OCI-LY3 (cell line): ENCODE measurements at regions not wholly inside any gene's neighbourhood (a gene's known extent, or its start where the extent isn't known, plus 50 kb on each side); places are given as distances from the start of the nearest gene placed in this dataset.

Experiments
- EZH2phosphoT487 ChIP-seq: fragments of 200-600 bp; shearing (Covaris generic); IDR thresholded peaks from 2 replicates; pipeline ENCODE4 v1.6.1; 2018; ENCODE audit warnings: antibody characterized with exemption, mixed run types, low read depth
- TF ChIP-seq, protein P1 (sequence below): fragments of 200-600, 300-600 bp; sonication (generic); IDR thresholded peaks from 2 replicates; pipeline ENCODE4 v1.5.1; 2014; ENCODE audit warnings: antibody characterized with exemption, low read length, low read depth

DNA sequence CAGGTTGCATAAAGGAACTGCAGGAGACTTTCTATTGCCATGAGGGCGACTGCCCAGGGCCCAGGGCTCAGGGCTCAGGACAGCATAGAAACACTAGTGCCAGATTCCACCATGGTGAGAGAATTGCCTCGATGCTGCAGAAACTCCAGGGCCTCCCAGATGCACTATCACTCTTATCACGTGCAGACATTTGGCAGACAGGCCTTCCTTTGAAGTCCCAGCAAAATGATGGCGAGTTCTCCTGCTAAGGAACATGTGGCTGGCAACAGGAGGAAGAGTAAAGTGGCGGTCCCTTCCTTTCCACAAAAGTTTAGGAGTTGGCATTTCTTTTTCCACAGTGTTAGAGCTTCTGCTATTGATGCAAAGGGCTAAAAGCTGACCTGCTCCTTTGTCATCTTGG is 214.0 kb upstream of the LNX1 start:
- TF ChIP-seq, protein P1, sequence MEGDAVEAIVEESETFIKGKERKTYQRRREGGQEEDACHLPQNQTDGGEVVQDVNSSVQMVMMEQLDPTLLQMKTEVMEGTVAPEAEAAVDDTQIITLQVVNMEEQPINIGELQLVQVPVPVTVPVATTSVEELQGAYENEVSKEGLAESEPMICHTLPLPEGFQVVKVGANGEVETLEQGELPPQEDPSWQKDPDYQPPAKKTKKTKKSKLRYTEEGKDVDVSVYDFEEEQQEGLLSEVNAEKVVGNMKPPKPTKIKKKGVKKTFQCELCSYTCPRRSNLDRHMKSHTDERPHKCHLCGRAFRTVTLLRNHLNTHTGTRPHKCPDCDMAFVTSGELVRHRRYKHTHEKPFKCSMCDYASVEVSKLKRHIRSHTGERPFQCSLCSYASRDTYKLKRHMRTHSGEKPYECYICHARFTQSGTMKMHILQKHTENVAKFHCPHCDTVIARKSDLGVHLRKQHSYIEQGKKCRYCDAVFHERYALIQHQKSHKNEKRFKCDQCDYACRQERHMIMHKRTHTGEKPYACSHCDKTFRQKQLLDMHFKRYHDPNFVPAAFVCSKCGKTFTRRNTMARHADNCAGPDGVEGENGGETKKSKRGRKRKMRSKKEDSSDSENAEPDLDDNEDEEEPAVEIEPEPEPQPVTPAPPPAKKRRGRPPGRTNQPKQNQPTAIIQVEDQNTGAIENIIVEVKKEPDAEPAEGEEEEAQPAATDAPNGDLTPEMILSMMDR, result no peak
- no peak for TF ChIP-seq EZH2phosphoT487
